NCI-H69 (cell line): ENCODE measurements at regions not wholly inside any gene's neighbourhood (a gene's known extent, or its start where the extent isn't known, plus 50 kb on each side); places are given as distances from the start of the nearest gene placed in this dataset.
A peak's percentile ranks its signal among the peaks of the same experiment; 100 is the strongest.

ENCODE experiments used
- DNase-seq: peaks from one replicate; lab custom pipeline; 2025; lab: John Stamatoyannopoulos, UW

DNA sequence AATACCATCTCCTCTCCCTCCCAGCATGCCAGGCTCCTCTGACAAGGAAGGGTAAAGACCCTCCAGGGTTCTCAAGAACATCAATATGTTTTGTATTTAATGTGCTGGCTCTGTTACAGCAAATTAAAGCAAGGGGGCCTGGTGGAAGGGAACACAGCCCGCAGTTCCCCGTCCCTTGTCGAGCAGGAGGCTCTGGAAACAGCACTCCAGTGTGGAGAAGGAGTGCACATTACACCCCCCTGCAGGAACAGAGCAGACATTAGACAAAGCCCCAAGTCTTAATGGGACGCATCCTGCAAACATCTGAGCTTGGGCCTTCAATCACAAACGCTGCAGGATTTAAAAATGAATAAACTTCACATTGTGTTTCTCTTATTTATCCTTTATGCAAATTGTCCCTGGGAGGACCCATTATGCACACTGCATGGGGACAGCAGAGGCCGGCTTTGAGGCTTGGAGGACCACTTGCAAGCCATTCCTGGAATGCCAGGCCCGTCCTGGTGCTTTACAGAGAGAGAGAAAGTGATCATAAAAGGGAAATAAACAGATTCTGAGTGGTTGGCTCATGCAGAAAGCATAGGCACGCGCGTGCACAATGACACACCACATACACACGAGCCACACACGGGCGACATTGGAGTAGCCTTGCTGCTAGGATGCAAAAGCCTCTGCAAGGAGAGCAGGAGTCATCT lies 328.7 kb downstream of the SMAD2 start:
- no peak for DNase-seq

DNA sequence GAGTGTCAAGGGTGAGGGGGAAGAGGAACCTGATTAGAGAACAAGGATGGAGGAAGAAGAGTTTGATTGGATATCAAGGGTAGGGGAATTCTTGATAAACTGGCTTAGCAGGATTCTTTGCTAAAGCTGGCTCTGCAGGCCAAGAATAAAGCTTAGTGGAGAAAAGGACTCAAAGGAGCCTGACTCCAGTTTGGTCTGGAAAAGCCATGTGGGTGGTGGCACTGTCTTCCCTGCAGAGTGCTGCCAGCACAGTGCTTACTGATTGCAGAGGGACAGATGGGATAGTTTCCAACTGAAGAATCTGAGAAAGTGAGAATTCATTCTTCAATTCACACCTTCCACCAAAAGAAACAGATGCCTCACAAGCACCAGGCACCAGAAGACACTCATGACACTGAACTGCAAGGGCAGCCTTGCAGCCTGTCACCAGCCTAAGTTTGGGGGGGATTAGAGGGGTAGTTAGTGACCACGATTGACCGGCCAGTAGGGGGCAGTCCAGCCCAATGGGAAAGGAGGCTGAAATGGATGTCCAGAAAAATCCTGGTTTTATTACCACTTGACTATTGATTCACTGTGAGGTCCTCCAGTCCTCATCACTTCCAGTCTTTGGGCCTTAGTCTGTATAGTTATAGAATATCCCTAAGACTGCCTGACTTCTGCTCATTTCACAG lies 334.5 kb downstream of the SMAD2 start:
- DNase-seq = peak; percentile 64

DNA sequence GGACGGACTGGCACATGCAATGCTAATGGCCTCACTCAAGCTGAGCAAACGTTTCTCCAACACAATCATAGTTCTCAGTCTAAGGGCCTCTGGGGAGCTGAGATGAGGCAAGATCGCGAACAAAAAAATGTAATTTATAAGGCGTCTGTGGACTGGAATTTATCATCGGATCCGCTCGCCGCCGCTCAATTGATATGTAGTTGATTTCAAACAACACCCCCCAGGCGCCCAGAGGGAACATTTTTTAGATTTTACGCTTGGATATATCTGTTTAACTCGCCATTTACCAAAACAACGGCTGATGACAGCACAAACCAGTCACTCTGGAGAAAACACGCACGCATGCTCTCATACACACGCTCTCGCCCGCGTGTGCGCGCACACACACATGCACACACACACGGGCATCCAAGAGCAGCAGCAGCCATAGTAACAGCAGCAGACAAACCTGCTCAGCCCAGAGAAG lies 335.8 kb downstream of the SMAD2 start:
- DNase-seq = peak; percentile 100

DNA sequence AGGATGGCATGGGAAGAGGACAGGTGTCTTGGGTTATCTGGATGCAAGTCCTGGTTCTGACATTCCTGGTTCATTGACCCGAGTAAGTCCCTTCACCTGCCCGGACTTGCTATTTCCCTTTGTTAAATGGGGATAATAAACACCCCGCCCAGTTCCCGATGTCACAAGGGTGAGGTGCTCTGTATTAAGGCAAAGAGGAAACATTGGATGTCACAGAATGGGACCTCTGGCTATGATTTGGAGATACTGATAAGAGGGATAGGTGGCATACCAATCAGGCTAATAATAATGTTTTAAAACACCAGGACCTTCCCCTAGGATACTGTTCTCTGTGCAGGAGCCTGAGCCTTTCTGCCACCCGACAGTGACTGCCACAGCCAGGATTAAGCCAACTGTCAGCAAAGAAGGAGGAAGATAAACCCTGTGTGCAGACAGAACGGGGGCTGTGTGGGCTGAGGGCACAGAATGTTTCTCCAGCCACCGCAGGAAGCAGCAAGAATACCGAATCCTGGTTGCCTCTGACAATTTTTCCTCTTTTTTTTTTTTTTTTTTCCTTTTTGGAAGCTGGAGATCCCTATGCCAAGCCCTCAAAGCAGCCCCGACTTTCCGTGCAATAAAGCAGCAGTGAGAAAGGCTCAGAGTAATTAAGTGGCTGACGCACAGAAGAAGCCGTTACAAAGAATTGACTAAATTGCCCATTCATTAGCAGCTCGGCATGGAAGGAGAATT lies 336.6 kb downstream of the SMAD2 start:
- DNase-seq = peak; percentile 100

DNA sequence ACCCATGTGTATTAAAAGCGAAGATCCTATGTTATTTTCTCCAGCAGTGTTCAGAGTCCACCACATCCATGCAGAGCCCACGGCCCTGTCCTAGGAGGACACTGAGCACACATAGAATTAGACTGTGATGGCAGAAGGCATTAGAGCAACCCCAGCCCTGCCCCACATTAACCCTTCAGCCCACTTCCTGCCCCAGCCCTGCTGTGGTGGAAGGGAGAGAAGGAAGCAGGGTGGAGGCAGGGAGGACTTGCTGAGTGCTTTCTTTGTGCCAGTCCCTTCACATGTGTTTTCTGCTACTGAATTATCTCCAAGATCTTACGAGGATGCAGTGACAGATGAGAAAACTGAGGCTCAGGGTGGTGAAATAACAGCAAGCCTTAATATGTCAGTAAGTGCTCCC lies 339.0 kb downstream of the SMAD2 start:
- peak; percentile 57 for DNase-seq

DNA sequence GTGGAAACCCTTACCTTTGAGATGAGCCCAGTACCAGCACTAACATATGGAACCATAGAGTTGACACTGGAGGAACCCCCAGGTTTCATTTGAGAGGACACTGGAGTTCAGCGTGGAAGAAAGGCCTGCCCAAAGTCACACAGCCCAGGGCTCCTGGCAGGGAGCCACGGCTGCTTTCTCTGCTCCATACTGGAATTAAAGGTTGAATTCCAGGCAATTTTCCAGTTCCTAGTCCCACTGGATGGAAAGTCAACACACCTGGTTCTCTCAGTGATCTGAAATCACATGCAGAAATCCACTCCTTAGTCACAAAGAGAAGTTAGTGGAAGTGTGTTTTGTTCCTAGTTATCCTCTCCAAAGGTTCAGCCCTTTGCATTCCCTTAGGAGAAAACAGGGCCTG lies 336.1 kb upstream of the SKOR2 start:
- DNase-seq = peak; percentile 91

DNA sequence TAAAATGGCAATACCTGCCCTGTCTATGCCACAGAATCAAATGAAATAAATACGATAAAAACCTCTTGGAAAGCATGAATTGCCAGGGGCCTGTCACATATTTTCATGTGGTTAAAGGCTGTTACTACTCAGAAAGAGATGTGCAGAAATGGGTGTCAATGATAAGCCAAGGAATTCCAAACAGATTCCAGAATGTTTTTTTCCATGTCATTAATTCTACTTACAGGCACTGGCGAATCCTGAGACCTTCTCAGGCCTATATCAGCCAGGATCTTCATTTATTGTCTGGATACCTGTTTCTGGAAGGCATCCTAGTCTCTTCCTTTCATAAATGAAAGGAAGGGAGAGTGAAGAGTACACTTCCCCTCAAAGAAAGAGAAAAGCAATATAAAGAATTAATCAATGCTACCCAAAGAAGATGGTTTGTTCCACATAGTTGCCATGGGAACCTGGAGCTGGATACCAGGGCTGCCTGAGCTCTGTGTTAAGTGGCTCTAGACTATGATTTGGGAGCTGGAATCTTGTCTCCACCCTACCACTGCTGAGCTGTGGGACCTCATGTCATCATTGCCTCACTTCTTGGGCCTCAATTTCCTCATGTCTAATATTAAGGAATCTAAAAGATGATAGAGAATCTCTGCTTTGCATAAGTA lies 335.1 kb upstream of the SKOR2 start:
- DNase-seq = no peak

DNA sequence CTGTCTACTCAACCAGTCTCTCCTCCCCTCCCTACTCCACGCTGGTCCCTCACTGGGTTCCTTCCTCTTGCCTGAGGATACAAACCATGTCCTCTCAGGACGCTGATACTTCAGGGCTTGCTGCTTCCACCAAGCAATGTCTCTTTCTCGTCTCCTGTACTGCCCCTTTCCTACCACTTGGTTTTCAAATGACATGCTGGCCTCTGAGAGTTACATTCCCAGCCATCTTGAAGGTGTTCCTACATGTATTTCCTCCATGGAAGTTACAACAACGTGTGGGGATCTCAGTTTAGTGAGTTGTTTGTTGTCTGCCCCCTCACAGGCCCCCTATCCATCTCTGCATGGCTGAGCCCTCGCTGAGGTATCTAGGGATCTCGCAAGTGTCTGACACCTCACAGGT lies 334.5 kb upstream of the SKOR2 start:
- no peak for DNase-seq

DNA sequence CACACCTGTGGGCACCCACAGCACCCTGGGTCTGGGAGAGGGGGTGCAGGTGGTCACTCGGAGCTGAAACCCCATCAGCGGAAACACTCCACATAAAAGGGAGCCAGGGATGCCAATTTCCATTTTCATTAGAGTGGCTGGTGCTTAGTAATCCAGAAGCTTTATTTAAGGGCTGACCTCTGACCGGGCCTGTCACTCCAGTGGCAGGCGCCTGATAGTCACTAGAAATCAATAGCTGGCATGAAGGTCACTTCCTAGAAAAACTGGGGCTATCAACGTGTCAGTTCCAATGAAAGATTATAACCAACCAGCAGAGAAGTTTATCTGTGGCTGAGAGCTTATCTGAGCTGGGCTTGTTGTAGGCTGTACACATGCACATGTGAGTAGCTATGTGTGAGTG lies 333.7 kb upstream of the SKOR2 start:
- no peak for DNase-seq

DNA sequence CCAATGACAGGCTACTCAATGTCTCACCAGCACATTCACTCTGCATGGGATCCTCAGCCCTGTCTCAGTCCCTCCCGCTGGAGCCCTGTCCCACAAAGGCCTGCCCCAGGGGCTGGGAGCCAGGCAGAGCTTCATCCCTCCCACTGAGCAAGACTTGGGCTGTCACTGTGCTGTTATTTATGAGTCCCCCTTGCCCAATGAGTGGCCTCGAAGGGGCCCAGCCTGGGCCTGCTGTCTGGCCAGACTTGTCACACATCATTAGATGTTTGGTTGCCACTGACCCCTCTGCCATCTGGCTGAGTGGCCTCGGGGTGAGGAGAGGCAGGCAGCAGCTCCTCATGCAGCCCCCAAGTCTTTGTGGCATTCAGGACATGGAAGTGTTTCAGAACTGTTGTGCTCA lies 330.6 kb upstream of the SKOR2 start:
- DNase-seq = peak; percentile 86

DNA sequence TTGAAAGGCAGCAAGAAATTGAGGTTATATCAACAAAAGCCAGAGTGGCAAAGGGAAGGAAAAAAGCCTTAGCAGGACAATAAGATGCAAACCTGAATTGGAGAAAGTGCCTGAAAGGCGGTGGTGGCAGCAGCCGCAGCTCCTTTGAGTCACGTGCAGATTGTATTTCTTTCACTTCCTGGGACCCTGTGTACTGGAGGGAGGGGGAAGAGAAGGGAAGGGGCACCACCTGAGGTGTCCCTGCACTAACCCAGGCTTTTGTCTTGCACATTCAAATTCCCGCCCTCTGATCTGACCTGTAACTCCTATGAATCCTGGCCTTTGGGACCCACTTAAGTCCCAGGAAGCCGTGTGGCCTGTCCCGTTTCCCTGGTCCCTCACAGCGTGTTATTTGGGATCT lies 326.1 kb upstream of the SKOR2 start:
- no peak for DNase-seq

DNA sequence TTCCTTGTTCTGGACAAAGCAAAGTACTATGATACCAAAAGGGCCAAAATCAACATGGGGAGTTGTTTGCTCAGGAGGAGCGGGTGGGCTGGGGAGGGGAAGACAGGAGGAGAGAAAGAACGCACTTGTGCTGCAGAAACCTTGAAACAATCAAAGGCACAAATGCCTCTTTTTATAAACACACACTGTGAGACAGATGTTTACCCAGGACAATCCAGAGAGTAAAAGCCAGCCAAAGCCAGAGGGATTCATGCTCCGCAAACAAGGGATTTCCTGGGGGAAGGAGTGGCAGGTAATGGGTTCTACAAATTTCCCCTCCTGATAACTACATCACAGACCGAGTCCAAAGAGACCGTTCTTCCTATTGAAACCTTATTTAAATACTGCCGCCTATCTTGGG lies 323.5 kb upstream of the SKOR2 start:
- peak; percentile 98 for DNase-seq

DNA sequence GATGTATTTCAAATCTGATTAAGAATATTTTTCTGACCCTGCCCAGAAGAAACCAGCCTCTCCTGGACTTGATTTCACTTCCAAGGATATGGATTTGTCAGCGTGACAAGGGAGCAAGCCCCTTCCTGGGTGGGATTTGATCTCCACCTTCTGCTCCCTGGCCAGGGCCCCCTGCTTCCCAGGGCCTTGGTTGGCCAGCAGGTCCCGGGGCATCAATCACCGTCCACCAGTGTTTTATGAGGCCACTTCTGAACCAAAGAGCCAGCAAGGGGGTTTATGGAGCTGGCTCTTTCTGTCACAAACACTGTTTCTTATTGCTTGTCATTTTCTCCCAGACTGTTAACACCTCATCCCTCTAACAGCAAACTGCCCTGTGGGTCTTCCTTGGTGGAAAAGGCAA lies 320.5 kb upstream of the SKOR2 start:
- no peak for DNase-seq

DNA sequence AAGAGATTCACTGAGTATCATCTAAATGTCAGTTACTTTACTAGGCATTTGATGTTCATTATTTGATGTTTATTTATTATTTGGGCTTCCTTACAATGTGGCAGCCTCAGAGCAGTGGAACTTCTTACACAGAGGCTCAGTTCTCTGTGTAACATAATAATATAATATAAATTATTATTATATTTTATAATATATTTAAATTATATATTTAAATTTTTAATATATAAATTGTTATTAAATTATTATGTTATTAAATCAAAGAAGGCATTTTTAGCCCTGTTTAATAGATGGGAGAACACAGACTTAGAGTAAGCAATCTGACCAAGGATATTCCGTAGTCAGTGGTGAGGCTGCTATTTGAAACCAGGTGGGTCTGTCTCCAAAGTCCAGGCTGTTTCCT lies 315.3 kb upstream of the SKOR2 start:
- no peak for DNase-seq

DNA sequence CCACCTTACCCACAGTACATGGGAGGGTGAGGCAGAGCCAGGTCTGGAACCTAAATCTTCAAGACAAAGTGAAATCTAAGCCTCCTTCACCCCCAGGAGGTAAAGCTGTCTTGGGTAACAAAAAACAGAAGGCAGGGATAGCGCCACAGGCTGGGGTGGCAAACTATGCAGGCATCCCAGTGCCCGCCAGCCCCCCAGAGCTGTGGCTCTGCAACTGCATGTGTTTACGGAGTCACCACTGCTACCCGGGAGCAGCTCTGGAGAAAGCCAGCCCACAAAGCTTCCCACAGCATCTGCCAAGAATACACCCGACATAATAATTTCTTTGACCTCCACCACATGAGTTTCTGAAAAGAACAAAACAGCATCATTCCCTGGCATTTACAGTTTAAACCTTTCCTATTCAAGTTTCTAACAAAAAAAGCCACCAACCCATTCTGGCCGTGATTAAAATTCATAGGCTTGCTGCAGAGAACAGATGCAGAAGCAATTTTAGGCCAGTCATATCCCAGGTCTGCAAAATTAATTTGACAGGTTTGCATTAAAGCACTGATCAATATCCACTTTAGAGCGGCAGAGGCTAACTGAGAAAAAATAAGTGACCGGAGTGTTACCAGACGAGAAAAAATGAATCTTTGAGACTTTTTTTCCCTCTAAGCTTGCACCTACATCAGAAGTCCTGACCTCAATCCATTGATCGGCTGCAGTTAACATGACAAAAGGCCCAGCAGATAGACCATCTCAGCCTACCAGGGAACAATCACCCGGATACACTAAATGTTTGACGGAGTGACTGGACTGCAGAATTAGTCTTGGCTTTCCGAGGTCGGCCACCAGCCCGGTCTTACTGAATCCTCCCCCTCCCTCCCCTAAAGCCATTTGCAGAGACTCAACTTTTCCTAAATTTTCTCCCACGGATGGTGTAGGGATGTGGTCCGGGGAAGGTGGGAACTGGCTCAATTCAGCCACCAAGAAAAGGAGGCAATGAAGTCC lies 309.6 kb upstream of the SKOR2 start:
- DNase-seq = peak; percentile 34

DNA sequence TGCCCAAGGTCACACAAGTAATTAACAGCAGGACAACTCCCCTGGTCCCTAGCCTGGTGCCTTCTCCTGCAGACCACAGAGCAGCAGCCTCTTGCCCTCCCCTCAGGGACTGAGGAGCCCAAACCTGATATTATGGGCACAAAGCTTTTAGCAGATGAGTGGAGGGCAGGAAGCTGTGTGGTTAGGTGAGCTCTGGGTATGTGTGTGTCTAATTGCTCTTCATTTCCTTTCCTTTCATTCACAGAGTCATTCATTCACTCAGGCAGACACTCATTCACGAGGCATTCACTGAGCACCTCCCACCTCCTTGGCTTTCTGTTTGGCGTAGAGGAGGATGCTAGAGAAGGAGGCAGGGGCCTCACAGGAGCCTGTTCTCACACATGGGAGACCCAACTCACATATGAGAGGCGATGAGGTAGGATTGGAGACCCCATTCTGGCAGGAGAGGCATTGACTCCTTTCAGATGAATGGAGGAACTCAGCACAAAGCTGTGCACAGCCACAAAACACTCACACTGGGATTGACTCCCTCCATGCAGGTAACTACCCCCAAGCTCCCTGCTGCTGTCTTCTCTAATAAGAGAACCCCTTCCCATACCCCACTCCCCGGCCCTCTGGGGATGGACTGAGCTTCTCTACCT lies 306.8 kb upstream of the SKOR2 start:
- DNase-seq = peak; percentile 95

DNA sequence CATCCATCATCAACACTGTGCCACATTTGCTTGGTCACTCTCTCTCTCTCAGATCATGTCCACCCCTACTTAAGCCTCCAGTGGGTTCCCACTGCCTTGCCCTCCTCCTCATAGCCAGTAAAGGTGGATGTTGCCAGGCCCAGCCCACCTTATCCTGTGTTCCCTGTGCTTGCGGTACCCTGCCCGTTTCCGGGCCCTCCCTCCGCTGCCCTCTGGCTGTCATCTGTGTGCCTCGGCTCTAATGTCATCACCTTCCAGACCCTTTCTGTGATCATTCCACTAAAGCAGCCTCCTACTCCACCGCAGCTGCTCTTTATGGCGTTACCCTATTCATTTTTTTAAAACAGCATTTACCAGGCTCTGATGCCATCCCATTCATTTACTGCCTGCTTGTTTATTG lies 305.7 kb upstream of the SKOR2 start:
- no peak for DNase-seq

DNA sequence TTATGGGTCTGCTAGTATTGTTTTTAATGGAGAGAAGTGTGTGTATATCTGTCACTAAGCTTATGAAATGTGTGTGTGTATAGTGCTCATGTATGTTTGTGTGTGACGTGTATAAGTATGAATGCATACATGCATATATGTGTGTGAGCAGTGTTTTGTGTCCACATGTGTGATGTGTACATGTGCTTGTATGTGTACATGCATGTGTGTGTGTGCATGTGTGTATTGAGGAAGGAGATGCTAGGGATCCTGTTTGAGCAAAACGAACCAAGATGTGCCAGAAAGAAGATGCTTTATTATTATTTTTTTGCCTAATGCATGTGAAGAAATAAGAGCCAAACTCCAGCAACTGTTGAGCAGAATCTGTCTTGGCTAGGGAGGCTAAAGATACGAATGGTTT lies 301.3 kb upstream of the SKOR2 start:
- no peak for DNase-seq

DNA sequence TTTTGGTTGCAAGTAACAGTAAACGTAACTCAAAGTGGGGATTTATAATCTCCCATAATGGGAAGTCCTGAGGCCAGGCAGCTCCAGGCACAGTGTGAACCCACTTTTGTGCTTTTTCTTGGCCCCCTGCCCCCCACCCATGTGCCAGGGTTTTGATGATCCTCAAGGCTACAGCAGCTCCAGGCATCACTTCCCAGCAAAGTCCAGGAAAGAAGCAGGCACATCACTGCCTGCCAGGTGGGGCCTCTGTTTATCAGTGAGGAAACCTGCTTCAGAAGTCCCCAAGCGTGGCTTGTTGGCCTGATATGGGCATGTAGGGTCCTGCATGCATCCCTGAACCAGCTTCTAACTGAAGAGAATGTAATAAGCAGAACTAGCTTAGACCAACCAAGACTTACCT lies 299.2 kb upstream of the SKOR2 start:
- DNase-seq = peak; percentile 44

DNA sequence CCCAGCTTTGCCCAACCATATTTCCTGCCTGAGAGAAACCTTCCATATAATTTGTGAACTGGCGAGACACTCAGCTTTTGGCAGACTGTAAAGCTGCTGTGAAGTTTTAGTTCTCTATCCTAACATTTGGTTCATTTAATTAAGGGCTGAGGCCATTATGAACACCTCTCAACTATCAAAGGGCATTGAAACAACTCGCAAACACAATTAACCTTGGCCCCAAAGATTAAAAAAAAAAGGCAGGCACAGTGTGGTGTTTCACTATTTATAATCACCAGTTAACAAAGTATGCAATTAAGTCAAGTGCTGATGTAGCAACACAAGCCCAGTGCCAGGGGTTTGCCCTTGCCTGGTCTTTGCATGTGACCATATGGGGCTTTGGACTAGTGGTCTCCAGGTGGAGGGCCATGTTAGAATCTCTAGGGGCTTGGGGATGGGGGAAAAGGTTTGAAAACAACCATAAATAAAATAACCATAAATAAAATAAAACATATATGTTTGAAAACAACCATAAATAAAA lies 297.6 kb upstream of the SKOR2 start:
- DNase-seq = peak; percentile 100
